Stimulated activated naive CD8-positive, alpha-beta T cell treated with anti-CD3 and anti-CD28 coated beads, Interleukin-15, Interleukin-2, amounts not matched to agents 100 ng/mL and 50 ng/mL, for 24 hours (primary cell): ENCODE measurements at regions not wholly inside any gene's neighbourhood (a gene's known extent, or its start where the extent isn't known, plus 50 kb on each side); places are given as distances from the start of the nearest gene placed in this dataset.
"Not testable (repeated sequence)": the region's sequence is repeated elsewhere in the genome, so short reads cannot be mapped to it uniquely, and the experiment has no call there.

Experiments used
- H3K27ac Mint-ChIP-seq: one replicate; pipeline ENCODE4 v1.8.0; 2021; ENCODE audit warnings: mild to moderate bottlenecking, mixed read lengths
- H3K27me3 Mint-ChIP-seq: one replicate; pipeline ENCODE4 v1.8.0; 2021; ENCODE audit warnings: mixed read lengths
- H3K36me3 Mint-ChIP-seq: one replicate; pipeline ENCODE4 v1.8.0; 2021; ENCODE audit warnings: low read depth, mixed read lengths
- H3K4me1 Mint-ChIP-seq: one replicate; pipeline ENCODE4 v1.8.0; 2021; ENCODE audit warnings: low read depth, mixed read lengths
- H3K4me3 Mint-ChIP-seq: one replicate; pipeline ENCODE4 v1.8.0; 2021; ENCODE audit warnings: mild to moderate bottlenecking, mixed read lengths
- H3K9me3 Mint-ChIP-seq: one replicate; pipeline ENCODE4 v1.8.0; 2021; ENCODE audit warnings: mixed read lengths

DNA sequence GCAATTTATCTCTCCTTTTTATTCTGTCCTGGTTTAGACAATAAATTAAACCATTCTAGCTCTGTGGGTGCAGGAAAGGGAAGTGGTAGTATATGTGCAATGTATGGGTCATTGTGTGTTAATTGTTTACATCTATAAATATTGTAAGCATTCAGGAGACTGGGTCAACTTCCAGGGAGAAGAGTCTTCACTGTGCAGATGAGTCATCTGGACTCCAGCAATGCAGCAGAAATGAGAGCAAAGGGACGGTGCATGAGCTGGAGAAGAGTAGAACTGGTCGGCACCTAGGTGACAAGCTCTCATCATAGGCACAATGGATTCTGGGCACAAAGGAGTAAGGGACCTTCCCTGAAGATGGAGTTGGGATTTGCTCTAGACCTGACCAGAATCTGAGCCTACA, 211.1 kb upstream of the DAAM1 start:
- Mint-ChIP-seq H3K27me3 (no peaks in the 10 kb centered on the region), H3K9me3 (no peaks in the 10 kb centered on the region), H3K36me3 (no peaks in the 10 kb centered on the region), H3K4me3 (no peak overlapping the region), H3K4me1 (no peaks in the 10 kb centered on the region), H3K27ac (no peak overlapping the region)

- H3K4me3 Mint-ChIP-seq = no peak overlapping the region
- H3K36me3 Mint-ChIP-seq = no peaks in the 10 kb centered on the region
- no peak overlapping the region for H3K27ac Mint-ChIP-seq
- no peaks in the 10 kb centered on the region for H3K27me3 Mint-ChIP-seq
- no peaks in the 10 kb centered on the region for H3K4me1 Mint-ChIP-seq
- H3K9me3 Mint-ChIP-seq = no peaks in the 10 kb centered on the region
These were observed 210.1 kb upstream of the DAAM1 start for GRCh38 chr14:58978343-58978742.

DNA sequence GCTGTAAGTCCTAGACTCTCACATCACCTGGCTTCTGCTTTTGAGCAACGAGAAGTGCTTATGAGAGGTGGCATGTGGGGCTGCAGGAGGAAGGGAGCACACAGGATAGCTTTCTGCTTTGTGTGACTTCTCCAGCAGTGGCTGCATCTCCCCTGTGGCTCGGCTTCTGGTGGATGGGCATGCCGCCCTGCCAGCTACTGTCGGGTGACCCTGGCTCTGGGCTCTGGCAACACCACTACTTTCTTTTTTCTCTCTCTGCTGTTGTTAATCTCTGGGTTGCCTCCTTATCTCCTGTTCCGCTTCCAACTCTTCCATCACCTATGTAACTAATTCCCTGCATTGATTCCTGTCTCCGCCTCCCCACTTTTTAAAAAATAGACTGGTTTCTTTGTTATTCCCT, 209.1 kb upstream of the DAAM1 start:
- H3K9me3 Mint-ChIP-seq = no peaks in the 10 kb centered on the region
- H3K27ac Mint-ChIP-seq = no peak overlapping the region
- H3K4me3 Mint-ChIP-seq = no peak overlapping the region
- no peaks in the 10 kb centered on the region for H3K4me1 Mint-ChIP-seq
- H3K36me3 Mint-ChIP-seq = no peaks in the 10 kb centered on the region
- H3K27me3 Mint-ChIP-seq = no peaks in the 10 kb centered on the region

DNA sequence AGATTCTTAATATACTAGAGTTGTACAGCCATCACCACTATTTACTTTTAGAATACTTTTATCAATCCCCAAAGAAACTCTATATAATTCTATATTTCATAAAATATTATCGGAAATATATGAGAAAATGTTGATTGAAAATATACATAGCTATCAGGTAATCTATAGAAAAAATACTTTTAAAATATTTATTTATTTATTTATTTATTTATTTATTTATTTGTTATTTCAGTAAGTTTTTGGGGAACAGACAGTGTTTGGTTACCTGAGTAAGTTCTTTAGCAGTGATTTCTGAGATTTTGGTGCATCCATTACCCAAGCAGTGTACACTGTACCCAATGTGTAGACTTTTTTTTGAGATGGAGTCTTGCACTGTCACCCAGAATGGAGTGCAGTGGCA, 206.6 kb upstream of the DAAM1 start:
- Mint-ChIP-seq H3K27ac (no peak overlapping the region), H3K36me3 (no peaks in the 10 kb centered on the region), H3K4me3 (no peak overlapping the region), H3K27me3 (peaks cover 4% of the 10 kb centered on the region), H3K9me3 (no peaks in the 10 kb centered on the region), H3K4me1 (no peaks in the 10 kb centered on the region)

DNA sequence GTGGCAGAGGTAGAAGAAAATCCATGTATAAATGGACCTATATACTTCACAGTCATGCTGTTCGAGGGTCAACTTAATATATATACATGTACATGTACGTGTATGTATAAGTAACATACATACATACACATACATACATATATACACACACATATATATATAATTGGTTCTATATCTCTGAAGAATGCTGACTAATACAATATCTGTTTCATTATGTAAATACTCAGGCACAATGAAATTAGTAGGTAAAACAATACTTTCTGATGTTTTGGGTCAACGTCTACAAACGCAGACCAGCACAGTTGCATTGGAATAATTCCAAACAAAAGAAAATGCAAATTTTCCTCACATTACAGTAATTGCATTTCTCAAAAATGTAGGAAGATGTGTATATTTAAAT, 202.7 kb upstream of the DAAM1 start:
- Mint-ChIP-seq H3K4me3 (no peak overlapping the region), H3K36me3 (no peaks in the 10 kb centered on the region), H3K9me3 (peaks cover 10% of the 10 kb centered on the region), H3K4me1 (no peaks in the 10 kb centered on the region), H3K27me3 (peaks cover 4% of the 10 kb centered on the region), H3K27ac (no peak overlapping the region)

- no peaks in the 10 kb centered on the region for H3K4me1 Mint-ChIP-seq
- H3K4me3 Mint-ChIP-seq = no peak overlapping the region
- no peaks in the 10 kb centered on the region for H3K36me3 Mint-ChIP-seq
- peaks cover 4% of the 10 kb centered on the region for H3K27me3 Mint-ChIP-seq
- H3K9me3 Mint-ChIP-seq = peaks cover 10% of the 10 kb centered on the region
- H3K27ac Mint-ChIP-seq = no peak overlapping the region
These were observed 200.9 kb upstream of the DAAM1 start for GRCh38 chr14:58987591-58987990.

DNA sequence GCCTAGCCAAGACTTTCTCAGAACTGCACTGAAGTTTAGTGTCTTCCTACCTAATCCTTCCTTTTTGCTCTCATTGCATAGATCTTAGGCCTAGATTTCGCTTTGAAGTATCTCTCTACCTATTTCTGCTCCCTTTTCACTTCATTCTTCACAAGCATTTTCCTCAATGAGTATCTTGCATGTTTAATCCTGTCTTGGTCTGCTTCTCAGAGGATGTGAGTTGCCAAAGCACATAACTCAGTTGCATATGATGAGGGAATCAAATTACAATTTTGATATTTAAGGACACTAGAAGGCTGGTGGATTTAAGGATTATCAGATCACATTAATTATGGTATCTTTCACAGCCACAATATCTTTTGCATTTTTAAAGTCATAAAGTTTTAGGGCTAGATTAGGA, 195.5 kb upstream of the DAAM1 start:
- Mint-ChIP-seq H3K36me3 (no peaks in the 10 kb centered on the region), H3K27ac (no peak overlapping the region), H3K4me1 (no peaks in the 10 kb centered on the region), H3K27me3 (peaks cover 4% of the 10 kb centered on the region), H3K9me3 (peaks cover 15% of the 10 kb centered on the region), H3K4me3 (no peak overlapping the region)

DNA sequence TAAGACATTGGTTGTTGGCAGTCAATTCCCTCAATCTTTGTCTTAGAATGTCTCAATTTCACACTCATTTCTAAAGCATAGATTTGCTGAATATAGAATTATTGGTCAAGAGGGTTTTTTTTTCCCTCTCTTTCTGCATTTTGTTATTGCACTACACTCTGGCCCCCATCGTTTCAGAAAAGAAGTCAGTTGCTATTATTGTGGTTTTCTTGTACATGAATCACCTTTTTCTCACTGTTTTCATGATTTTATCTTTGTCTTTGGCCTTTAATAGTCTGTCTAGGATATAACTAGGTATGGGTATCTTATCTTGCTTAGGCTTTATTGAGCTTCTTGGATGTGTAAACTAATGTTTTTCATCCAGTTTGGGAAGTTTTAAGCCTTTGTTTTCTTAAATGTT, 194.3 kb upstream of the DAAM1 start:
- Mint-ChIP-seq H3K4me1 (no peaks in the 10 kb centered on the region), H3K9me3 (peaks cover 11% of the 10 kb centered on the region), H3K27me3 (peaks cover 4% of the 10 kb centered on the region), H3K27ac (no peak overlapping the region), H3K4me3 (no peak overlapping the region), H3K36me3 (no peaks in the 10 kb centered on the region)

DNA sequence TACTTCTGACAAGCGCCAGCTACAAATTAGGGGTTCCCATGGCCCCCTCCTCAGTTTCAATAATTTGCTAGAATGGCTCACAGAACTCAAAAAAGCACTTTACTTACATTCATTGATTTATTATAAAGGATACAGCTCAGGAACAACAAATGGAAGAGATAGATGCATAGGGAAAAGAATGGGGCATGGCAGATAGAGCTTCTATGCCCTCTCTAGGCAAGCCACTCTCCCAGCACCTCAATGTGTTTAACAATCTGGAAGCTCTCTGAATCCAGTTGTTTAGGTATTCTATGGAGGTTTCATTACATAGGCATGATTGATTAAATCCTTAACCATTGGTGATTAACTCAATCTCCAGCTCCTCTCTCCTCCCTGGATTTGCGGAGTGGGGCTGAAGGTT, 184.5 kb upstream of the DAAM1 start:
- H3K4me1 Mint-ChIP-seq = no peaks in the 10 kb centered on the region
- H3K27ac Mint-ChIP-seq = no peak overlapping the region
- H3K4me3 Mint-ChIP-seq = no peak overlapping the region
- peaks cover 7% of the 10 kb centered on the region for H3K9me3 Mint-ChIP-seq
- H3K27me3 Mint-ChIP-seq = peaks cover 3% of the 10 kb centered on the region
- no peaks in the 10 kb centered on the region for H3K36me3 Mint-ChIP-seq

GRCh38 chr14:59006179-59006578, 182.3 kb upstream of the DAAM1 start:
- not testable (repeated sequence) for H3K27ac Mint-ChIP-seq, H3K9me3 Mint-ChIP-seq, H3K27me3 Mint-ChIP-seq, H3K4me1 Mint-ChIP-seq, H3K4me3 Mint-ChIP-seq, H3K36me3 Mint-ChIP-seq

- no peak overlapping the region for H3K4me3 Mint-ChIP-seq
- H3K27ac Mint-ChIP-seq = no peak overlapping the region
- H3K27me3 Mint-ChIP-seq = no peaks in the 10 kb centered on the region
- no peaks in the 10 kb centered on the region for H3K4me1 Mint-ChIP-seq
- no peaks in the 10 kb centered on the region for H3K36me3 Mint-ChIP-seq
- H3K9me3 Mint-ChIP-seq = peaks cover 7% of the 10 kb centered on the region
These were observed 178.5 kb upstream of the DAAM1 start for GRCh38 chr14:59009967-59010366.

GRCh38 chr14:59013672-59014298, 174.7 kb upstream of the DAAM1 start:
- no peaks in the 10 kb centered on the region for H3K9me3 Mint-ChIP-seq

GRCh38 chr14:59015482-59015881, 173.0 kb upstream of the DAAM1 start:
- Mint-ChIP-seq H3K27ac (no peak overlapping the region), H3K4me3 (no peak overlapping the region), H3K4me1 (no peaks in the 10 kb centered on the region), H3K9me3 (no peaks in the 10 kb centered on the region), H3K27me3 (no peaks in the 10 kb centered on the region), H3K36me3 (no peaks in the 10 kb centered on the region)

More at GRCh38 chr14:59013672-59014298, 174.7 kb upstream of the DAAM1 start:
- no peak overlapping the region for H3K27ac Mint-ChIP-seq
- no peak overlapping the region for H3K4me3 Mint-ChIP-seq
- H3K36me3 Mint-ChIP-seq = no peaks in the 10 kb centered on the region
- no peaks in the 10 kb centered on the region for H3K27me3 Mint-ChIP-seq
- H3K4me1 Mint-ChIP-seq = no peaks in the 10 kb centered on the region

GRCh38 chr14:59017285-59017965, 171.0 kb upstream of the DAAM1 start:
- Mint-ChIP-seq H3K4me3 (no peak overlapping the region), H3K27ac (no peak overlapping the region), H3K9me3 (no peaks in the 10 kb centered on the region), H3K36me3 (no peaks in the 10 kb centered on the region), H3K27me3 (no peaks in the 10 kb centered on the region), H3K4me1 (no peaks in the 10 kb centered on the region)

DNA sequence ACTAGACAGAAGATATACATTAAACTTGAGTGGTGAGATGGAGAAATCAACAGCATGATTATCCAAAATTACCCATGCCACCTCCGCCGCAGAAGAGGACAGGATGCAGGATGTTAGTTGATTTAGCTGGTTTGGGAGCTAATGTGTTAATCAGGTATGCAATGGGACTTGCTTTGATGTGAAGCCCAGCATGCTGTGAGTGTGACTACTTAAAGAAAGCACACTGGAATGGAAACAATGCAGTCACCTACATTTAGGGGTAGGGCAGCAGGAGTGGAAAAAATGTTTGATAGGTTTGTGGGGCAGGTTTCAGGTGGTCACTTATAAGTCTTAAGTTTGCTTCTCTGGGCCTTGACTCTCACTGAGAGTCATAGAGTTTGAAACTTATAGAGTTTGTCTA, 170.0 kb upstream of the DAAM1 start:
- no peaks in the 10 kb centered on the region for H3K4me1 Mint-ChIP-seq
- H3K4me3 Mint-ChIP-seq = no peak overlapping the region
- no peaks in the 10 kb centered on the region for H3K36me3 Mint-ChIP-seq
- H3K9me3 Mint-ChIP-seq = no peaks in the 10 kb centered on the region
- no peaks in the 10 kb centered on the region for H3K27me3 Mint-ChIP-seq
- H3K27ac Mint-ChIP-seq = no peak overlapping the region

DNA sequence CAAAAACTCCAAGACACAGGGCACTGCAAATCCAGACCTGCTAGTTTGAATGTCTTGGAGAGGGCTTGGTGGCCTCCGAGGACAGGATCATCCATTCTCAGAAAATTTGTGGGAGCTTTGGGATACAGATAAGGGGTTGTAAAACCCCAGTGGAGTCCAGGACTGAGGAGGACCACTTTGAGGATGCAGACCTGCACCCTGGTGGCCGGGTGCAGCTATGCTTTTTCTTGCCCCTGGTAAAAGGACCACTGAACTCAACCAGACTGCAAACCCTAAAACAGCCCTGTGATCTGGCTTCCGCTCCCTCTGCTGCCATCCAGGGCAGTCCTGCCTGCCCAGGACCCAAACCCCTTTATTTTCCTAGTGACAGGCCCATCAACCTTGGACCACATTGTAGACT, 169.5 kb upstream of the DAAM1 start:
- no peaks in the 10 kb centered on the region for H3K4me1 Mint-ChIP-seq
- no peaks in the 10 kb centered on the region for H3K36me3 Mint-ChIP-seq
- no peaks in the 10 kb centered on the region for H3K9me3 Mint-ChIP-seq
- no peak overlapping the region for H3K27ac Mint-ChIP-seq
- no peaks in the 10 kb centered on the region for H3K27me3 Mint-ChIP-seq
- H3K4me3 Mint-ChIP-seq = no peak overlapping the region
